SK-N-SH (cell line): ENCODE measurements at regions not wholly inside any gene's neighbourhood (a gene's known extent, or its start where the extent isn't known, plus 50 kb on each side); places are given as distances from the start of the nearest gene placed in this dataset.

Source experiments
- CTCF ChIA-PET: fragments of 300-600, 350-600 bp; formaldehyde crosslinking; extraction: SDS; loops from one replicate; lab custom pipeline; 2021; lab: Yijun Ruan, JAX
- POLR2A ChIA-PET: fragments of 350-600 bp; sonication (Branson Sonifier 250); formaldehyde crosslinking; extraction: SDS; loops from one replicate; lab custom pipeline; 2020; ENCODE audit warnings: antibody characterized with exemption, inconsistent platforms; lab: Yijun Ruan, JAX
- DNase-seq: peaks from one replicate; pipeline ENCODE4 v3.0.0; 2012
- H2AFZ ChIP-seq: fragments of 200-600 bp; sonication (generic); 2 replicates; pipeline ENCODE4 v1.8.1; 2016; ENCODE audit warnings: antibody characterized with exemption, mild to moderate bottlenecking, low read depth
- H3F3A ChIP-seq: fragments of 200-600 bp; sonication (generic); replicated peaks from 2 replicates; pipeline ENCODE3; 2016; ENCODE audit warnings: antibody characterized with exemption, mild to moderate bottlenecking; ENCODE audit not compliant: insufficient read depth
- H3K27ac ChIP-seq, 2 experiments: fragments of 200-500 bp in 1 of 2; fragments of 200-600 bp in 1 of 2; sonication (Bioruptor generic) in 1 of 2; sonication (generic), shearing (Covaris generic) in 1 of 2; 2 replicates each; pipeline versions ENCODE4 v1.5.1 to v1.6.1; 2014 to 2016; ENCODE audit warnings: low read depth in 2 of 2, inconsistent platforms in 1 of 2, low read length in 1 of 2, mild to moderate bottlenecking in 1 of 2, mixed read lengths in 1 of 2
- H3K27me3 ChIP-seq: fragments of 200-600 bp; sonication (generic), shearing (Covaris generic); 2 replicates; pipeline ENCODE4 v1.6.1; 2016; ENCODE audit warnings: mixed run types; ENCODE audit not compliant: insufficient read depth
- H3K36me3 ChIP-seq, 2 experiments: fragments of 200-500 bp in 1 of 2; fragments of 200-600 bp in 1 of 2; sonication (Bioruptor generic) in 1 of 2; sonication (generic) in 1 of 2; replicated peaks in 1 of 2; 2 replicates each; pipeline versions ENCODE3 to v1.5.1; 2014 to 2016; ENCODE audit warnings: low read length in 1 of 2, mild to moderate bottlenecking in 1 of 2; ENCODE audit not compliant: insufficient read depth in 2 of 2, control insufficient read depth in 1 of 2
- H3K4me1 ChIP-seq, 2 experiments: fragments of 200-500 bp in 1 of 2; fragments of 200-600 bp in 1 of 2; sonication (Bioruptor generic) in 1 of 2; sonication (generic), shearing (Covaris generic) in 1 of 2; 2 replicates each; pipeline versions ENCODE4 v1.5.1 to v1.6.1; 2014 to 2016; ENCODE audit warnings: low read depth in 1 of 2, low read length in 1 of 2, mixed run types in 1 of 2; ENCODE audit not compliant: insufficient read depth in 2 of 2, control insufficient read depth in 1 of 2
- H3K4me2 ChIP-seq: fragments of 200-600 bp; sonication (generic), shearing (Covaris generic); 2 replicates; pipeline ENCODE4 v1.6.1; 2017; ENCODE audit warnings: mixed run types
- H3K4me3 ChIP-seq, 2 experiments: fragments of 200-500 bp in 1 of 2; fragments of 200-600 bp in 1 of 2; sonication (Bioruptor generic) in 1 of 2; sonication (generic), shearing (Covaris generic) in 1 of 2; 2 replicates each; pipeline versions ENCODE4 v1.5.1 to v1.8.1; 2014 to 2016; ENCODE audit warnings: low read depth in 2 of 2, inconsistent platforms in 1 of 2, low read length in 1 of 2, mild to moderate bottlenecking in 1 of 2, mixed read lengths in 1 of 2, moderate library complexity in 1 of 2
- H3K79me2 ChIP-seq: fragments of 200-600 bp; sonication (generic); 2 replicates; pipeline ENCODE4 v1.8.1; 2017; ENCODE audit warnings: mild to moderate bottlenecking; ENCODE audit not compliant: insufficient read depth
- H3K9ac ChIP-seq: fragments of 200-600 bp; sonication (generic); 2 replicates; pipeline ENCODE4 v1.6.1; 2017; ENCODE audit warnings: mixed run types
- H3K9me2 ChIP-seq: fragments of 200-600 bp; sonication (generic); 2 replicates; pipeline ENCODE4 v1.6.1; 2017; ENCODE audit warnings: mixed run types
- H3K9me3 ChIP-seq: fragments of 200-600 bp; sonication (generic); 2 replicates; pipeline ENCODE4 v1.6.1; 2017; ENCODE audit warnings: mixed run types, mild to moderate bottlenecking, moderate library complexity
- H4K20me1 ChIP-seq: fragments of 200-600 bp; sonication (generic); 2 replicates; pipeline ENCODE4 v1.6.1; 2017; ENCODE audit warnings: mild to moderate bottlenecking, mixed run types; ENCODE audit not compliant: insufficient read depth
- CHD2 ChIP-seq: fragments of 150-350 bp; IDR thresholded peaks from 2 replicates; pipeline ENCODE4 v1.6.1; 2018; ENCODE audit warnings: low read length; ENCODE audit not compliant: partially characterized antibody
- ELF1 ChIP-seq: IDR thresholded peaks from 2 replicates; pipeline ENCODE4 v1.4.0; 2012
- FOSL2 ChIP-seq: IDR thresholded peaks from 2 replicates; pipeline ENCODE4 v1.4.0; 2012; ENCODE audit warnings: low read depth, mild to moderate bottlenecking, moderate library complexity, borderline replicate concordance
- GATA2 ChIP-seq: sonication (generic); formaldehyde crosslinking; IDR thresholded peaks from 2 replicates; pipeline ENCODE4 v1.5.0; 2020; ENCODE audit warnings: mild to moderate bottlenecking, missing genetic modification reagents
- JUND ChIP-seq: IDR thresholded peaks from 2 replicates; pipeline ENCODE4 v1.4.0; 2012
- RCOR1 ChIP-seq: fragments of 150-350 bp; IDR thresholded peaks from 2 replicates; pipeline ENCODE4 v1.6.1; 2017; ENCODE audit warnings: antibody characterized with exemption, low read length
- RXRA ChIP-seq: IDR thresholded peaks from 2 replicates; pipeline ENCODE4 v1.4.0; 2012; ENCODE audit warnings: low read depth, mild to moderate bottlenecking, borderline replicate concordance
- SIN3A ChIP-seq: IDR thresholded peaks from 2 replicates; pipeline ENCODE4 v1.6.1; 2012; ENCODE audit warnings: low read depth, mild to moderate bottlenecking, low read length, moderate library complexity, borderline replicate concordance
- TAF1 ChIP-seq: IDR thresholded peaks from 2 replicates; pipeline ENCODE4 v1.6.1; 2012; ENCODE audit warnings: low read depth, mild to moderate bottlenecking, low read length, moderate library complexity, borderline replicate concordance
- TF ChIP-seq, protein P1 (sequence below): IDR thresholded peaks from 2 replicates; pipeline ENCODE4 v1.6.1; 2012; ENCODE audit warnings: mild to moderate bottlenecking, low read depth, low read length, moderate library complexity
- TF ChIP-seq, protein P2 (sequence below): fragments of 200-600 bp; sonication (generic); IDR thresholded peaks from 2 replicates; pipeline ENCODE4 v1.6.1; 2017; ENCODE audit warnings: antibody characterized with exemption, mild to moderate bottlenecking, moderate library complexity
- TF ChIP-seq, protein P3 (sequence below): fragments of 150-350 bp; IDR thresholded peaks from 2 replicates; pipeline ENCODE4 v1.6.1; 2017; ENCODE audit warnings: antibody characterized with exemption, low read length, low read depth, borderline replicate concordance
- TF ChIP-seq, protein P4 (sequence below): fragments of 150-350 bp; IDR thresholded peaks from 2 replicates; pipeline ENCODE4 v1.6.1; 2016; ENCODE audit warnings: mild to moderate bottlenecking, low read depth, low read length

DNA sequence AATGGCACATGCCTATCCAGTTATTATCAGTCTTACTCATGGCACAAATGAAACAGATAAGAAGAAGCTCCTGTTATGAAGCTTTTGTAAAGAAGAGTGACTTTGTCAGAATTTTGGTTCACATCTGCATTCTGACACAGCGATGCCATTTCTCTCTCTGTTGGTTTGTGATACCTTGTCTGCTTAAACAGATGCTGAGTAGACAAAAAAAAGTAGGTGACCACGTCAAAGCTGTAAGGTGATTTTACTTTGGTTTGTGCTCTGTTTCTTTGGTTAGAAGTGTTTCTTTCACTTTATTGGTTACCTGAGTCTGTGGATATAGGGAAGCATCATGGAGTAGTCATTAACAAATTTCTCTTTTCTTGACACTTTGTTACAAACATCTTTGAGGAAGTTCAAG, 422.3 kb upstream of the ADAMTSL1 start (continued):
- TF ChIP-seq SIN3A (no peak), RXRA (no peak), TAF1 (no peak)

DNA sequence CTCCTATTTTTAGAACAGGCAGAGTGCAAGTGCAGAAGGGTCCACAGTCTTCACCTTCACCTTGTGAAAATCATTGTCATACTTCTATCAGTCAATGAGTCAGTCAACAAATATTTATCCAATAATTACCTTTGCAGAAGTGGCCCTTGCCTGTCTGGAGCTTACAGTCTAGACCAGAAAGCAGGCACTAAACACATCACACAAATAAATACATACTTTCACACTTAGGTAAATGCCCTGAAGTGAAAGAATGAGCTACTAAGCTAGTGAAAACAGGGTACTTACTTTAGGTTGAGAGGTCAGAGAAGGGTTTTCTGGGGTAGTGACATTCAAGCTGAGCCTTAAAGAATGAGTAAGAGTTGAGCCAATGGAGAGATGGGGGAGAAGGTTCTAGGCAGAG, 421.9 kb upstream of the ADAMTSL1 start:
- H3K4me2 ChIP-seq: no peak overlapping the region
- H3K27me3 ChIP-seq: peaks cover 6% of the 10 kb centered on the region; the same call in 1 of the 2 replicates
- no peaks in the 10 kb centered on the region for H3K4me1 ChIP-seq
- no peaks in the 10 kb centered on the region for H3K9me3 ChIP-seq
- no peak overlapping the region for H2AFZ ChIP-seq
- no peaks in the 10 kb centered on the region for H3K9me2 ChIP-seq
- POLR2A ChIA-PET: no interaction called here
- TF ChIP-seq ELF1 (no peak), RCOR1 (no peak), TAF1 (no peak), GATA2 (CRISPR knock-in tag) (no peak), CHD2 (no peak), JUND (no peak), FOSL2 (no peak)
- TF ChIP-seq, protein P1, sequence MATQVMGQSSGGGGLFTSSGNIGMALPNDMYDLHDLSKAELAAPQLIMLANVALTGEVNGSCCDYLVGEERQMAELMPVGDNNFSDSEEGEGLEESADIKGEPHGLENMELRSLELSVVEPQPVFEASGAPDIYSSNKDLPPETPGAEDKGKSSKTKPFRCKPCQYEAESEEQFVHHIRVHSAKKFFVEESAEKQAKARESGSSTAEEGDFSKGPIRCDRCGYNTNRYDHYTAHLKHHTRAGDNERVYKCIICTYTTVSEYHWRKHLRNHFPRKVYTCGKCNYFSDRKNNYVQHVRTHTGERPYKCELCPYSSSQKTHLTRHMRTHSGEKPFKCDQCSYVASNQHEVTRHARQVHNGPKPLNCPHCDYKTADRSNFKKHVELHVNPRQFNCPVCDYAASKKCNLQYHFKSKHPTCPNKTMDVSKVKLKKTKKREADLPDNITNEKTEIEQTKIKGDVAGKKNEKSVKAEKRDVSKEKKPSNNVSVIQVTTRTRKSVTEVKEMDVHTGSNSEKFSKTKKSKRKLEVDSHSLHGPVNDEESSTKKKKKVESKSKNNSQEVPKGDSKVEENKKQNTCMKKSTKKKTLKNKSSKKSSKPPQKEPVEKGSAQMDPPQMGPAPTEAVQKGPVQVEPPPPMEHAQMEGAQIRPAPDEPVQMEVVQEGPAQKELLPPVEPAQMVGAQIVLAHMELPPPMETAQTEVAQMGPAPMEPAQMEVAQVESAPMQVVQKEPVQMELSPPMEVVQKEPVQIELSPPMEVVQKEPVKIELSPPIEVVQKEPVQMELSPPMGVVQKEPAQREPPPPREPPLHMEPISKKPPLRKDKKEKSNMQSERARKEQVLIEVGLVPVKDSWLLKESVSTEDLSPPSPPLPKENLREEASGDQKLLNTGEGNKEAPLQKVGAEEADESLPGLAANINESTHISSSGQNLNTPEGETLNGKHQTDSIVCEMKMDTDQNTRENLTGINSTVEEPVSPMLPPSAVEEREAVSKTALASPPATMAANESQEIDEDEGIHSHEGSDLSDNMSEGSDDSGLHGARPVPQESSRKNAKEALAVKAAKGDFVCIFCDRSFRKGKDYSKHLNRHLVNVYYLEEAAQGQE: no peak
- TF ChIP-seq, protein P2, sequence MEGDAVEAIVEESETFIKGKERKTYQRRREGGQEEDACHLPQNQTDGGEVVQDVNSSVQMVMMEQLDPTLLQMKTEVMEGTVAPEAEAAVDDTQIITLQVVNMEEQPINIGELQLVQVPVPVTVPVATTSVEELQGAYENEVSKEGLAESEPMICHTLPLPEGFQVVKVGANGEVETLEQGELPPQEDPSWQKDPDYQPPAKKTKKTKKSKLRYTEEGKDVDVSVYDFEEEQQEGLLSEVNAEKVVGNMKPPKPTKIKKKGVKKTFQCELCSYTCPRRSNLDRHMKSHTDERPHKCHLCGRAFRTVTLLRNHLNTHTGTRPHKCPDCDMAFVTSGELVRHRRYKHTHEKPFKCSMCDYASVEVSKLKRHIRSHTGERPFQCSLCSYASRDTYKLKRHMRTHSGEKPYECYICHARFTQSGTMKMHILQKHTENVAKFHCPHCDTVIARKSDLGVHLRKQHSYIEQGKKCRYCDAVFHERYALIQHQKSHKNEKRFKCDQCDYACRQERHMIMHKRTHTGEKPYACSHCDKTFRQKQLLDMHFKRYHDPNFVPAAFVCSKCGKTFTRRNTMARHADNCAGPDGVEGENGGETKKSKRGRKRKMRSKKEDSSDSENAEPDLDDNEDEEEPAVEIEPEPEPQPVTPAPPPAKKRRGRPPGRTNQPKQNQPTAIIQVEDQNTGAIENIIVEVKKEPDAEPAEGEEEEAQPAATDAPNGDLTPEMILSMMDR: no peak
- TF ChIP-seq, protein P3, sequence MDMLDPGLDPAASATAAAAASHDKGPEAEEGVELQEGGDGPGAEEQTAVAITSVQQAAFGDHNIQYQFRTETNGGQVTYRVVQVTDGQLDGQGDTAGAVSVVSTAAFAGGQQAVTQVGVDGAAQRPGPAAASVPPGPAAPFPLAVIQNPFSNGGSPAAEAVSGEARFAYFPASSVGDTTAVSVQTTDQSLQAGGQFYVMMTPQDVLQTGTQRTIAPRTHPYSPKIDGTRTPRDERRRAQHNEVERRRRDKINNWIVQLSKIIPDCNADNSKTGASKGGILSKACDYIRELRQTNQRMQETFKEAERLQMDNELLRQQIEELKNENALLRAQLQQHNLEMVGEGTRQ: no peak
- TF ChIP-seq, protein P4, sequence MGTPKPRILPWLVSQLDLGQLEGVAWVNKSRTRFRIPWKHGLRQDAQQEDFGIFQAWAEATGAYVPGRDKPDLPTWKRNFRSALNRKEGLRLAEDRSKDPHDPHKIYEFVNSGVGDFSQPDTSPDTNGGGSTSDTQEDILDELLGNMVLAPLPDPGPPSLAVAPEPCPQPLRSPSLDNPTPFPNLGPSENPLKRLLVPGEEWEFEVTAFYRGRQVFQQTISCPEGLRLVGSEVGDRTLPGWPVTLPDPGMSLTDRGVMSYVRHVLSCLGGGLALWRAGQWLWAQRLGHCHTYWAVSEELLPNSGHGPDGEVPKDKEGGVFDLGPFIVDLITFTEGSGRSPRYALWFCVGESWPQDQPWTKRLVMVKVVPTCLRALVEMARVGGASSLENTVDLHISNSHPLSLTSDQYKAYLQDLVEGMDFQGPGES: no peak
- no peaks in the 10 kb centered on the region for H4K20me1 ChIP-seq
- CTCF ChIA-PET: interaction anchor here (1.0 to 1.2 kb wide), 2 partner anchors 9 to 241 kb away, joined by 3 read pairs; no protein-coding TSS in a partner anchor
- no peaks in the 10 kb centered on the region for H3K79me2 ChIP-seq
- no peak overlapping the region for H3K4me3 ChIP-seq
- H3F3A ChIP-seq: no peaks in the 10 kb centered on the region
- no peak for DNase-seq
- no peak overlapping the region for H3K9ac ChIP-seq
- H3K36me3 ChIP-seq: no peaks in the 10 kb centered on the region
- H3K27ac ChIP-seq: no peak overlapping the region
